Hematopoietic multipotent progenitor cell treated with erythropoietin and hydrocortisone succinate and interleukin-3 and kit ligand, for 8 days (in vitro differentiated cells): ENCODE measurements at regions not wholly inside any gene's neighbourhood (a gene's known extent, or its start where the extent isn't known, plus 50 kb on each side); places are given as distances from the start of the nearest gene placed in this dataset.
"Not testable (repeated sequence)": the region's sequence is repeated elsewhere in the genome, so short reads cannot be mapped to it uniquely, and the experiment has no call there.

Experiments used
- DNase-seq: peaks from one replicate; pipeline ENCODE4 v3.0.0-alpha.2; 2015

- not testable (repeated sequence) for DNase-seq
Measured at GRCh38 chr9:62837254-62837911, 1647.5 kb downstream of the SPATA31A7 start.

DNA sequence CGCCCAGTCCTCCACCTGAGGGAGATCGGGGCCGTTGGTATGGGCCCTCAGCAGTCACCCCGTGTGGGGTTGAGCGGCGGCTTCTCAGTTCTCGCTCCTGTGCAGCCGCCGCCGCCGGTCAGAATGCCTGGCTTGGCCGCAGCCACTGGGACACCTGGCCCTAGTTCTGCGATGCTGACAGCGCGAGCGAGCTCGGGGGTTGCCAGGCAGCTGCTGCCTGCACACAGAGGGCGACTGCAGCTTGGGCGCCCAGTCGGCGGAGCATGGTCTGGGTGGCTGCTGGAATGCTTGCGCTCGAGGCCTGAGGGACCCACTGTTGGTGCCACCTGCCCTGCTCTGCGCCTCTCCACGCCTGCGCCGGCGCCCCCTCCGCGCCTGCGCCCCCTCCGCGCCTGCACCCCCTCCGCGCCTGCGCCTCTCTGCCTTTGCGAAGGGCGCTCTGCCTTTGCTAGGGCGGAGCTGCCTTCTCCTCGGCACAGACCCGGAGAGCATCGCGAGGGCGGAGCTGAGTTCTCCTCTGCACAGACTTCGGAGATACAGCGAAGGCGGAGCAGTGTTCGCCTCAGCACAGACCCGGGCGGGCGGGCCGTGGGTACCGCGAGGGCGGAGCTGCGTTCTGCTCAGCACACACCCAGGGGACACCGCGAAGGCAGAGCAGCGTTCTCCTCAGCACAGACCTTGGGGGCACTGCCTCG is 1648.3 kb downstream of the SPATA31A7 start:
- DNase-seq: peak; percentile 80

DNA sequence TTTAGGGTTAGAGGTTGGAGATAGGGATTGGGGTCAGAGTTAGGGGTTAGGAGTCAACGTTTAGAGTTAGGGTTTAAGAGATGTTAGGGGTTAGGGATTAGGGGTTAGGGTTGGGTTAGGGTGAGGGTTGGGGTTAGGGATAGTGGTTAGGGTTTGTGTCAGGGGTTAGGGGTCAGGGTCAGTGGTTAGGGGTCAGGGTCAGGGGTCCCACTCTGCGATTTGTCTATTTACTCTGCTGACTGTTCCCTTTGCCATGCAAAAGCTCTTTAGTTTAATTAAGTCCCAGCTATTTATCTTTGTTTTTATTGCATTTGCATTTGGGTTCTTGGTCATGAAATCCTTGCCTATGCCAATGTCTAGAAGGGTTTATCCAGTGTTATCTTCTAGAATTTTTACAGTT is 1649.3 kb downstream of the SPATA31A7 start:
- DNase-seq: not testable (repeated sequence)

GRCh38 chr9:62843145-62843544 is 1653.3 kb downstream of the SPATA31A7 start:
- not testable (repeated sequence) for DNase-seq

GRCh38 chr9:62843706-62844290 is 1654.0 kb downstream of the SPATA31A7 start:
- not testable (repeated sequence) for DNase-seq

- DNase-seq: not testable (repeated sequence)
Measured at GRCh38 chr9:62844681-62845185, 1654.9 kb downstream of the SPATA31A7 start.

- DNase-seq: not testable (repeated sequence)
Measured at GRCh38 chr9:62848258-62848657, 1658.4 kb downstream of the SPATA31A7 start.

DNA sequence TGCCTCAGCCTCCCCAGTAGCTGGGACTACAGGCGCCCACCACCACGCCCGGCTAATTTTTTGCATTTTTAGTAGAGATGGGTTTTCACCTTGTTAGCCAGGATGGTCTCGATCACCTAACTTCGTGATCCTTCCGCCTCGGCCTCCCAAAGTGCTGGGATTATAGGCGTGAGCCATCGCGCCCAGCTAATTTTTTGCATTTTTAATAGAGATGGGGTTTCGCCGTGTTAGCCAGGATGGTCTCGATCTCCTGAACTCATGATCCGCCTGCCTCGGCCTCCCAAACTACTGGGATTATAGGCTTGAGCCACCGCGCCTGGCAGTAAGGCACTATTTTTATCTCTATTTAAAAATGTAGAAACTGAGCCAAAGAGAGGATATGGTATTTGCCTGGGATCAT is 1660.2 kb downstream of the SPATA31A7 start:
- DNase-seq: not testable (repeated sequence)

DNA sequence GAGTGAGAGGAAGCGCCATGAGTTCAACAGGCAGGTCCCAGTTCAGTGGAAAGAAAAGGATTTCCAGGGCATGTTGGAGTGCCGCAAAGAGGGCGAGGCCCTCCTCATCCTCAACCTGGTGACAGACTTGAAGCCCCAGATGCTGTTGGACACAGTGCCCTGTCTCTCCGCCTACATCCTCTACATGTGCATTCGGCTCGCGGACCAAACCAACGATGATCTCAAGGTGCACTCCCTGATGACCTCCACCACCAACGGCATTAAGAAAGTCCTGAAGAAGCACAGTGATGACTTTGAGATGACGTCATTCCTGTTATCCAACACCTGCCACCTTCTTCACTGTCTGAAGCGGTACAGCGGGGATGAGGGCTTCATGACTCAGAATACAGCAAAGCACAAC is 1667.4 kb downstream of the SPATA31A7 start:
- not testable (repeated sequence) for DNase-seq

DNA sequence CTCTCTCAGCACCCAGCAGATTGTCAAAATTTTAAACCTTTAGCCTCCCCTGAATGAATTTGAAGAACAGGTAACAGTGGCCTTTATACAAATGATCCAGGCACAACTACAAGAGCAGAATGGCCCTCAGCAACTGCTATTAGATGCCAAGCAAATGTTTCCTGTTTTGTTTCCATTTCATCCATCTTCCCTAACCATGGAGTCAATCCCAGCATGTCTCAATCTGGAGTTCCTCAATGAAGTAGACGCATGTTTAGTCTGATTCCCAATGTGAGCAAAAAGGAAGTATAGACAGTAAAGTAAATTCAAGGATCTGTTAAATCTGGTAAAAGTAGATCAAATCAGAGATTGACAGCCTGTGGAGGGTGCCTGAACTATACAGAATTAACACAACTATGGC is 1668.4 kb downstream of the SPATA31A7 start:
- DNase-seq: not testable (repeated sequence)

DNA sequence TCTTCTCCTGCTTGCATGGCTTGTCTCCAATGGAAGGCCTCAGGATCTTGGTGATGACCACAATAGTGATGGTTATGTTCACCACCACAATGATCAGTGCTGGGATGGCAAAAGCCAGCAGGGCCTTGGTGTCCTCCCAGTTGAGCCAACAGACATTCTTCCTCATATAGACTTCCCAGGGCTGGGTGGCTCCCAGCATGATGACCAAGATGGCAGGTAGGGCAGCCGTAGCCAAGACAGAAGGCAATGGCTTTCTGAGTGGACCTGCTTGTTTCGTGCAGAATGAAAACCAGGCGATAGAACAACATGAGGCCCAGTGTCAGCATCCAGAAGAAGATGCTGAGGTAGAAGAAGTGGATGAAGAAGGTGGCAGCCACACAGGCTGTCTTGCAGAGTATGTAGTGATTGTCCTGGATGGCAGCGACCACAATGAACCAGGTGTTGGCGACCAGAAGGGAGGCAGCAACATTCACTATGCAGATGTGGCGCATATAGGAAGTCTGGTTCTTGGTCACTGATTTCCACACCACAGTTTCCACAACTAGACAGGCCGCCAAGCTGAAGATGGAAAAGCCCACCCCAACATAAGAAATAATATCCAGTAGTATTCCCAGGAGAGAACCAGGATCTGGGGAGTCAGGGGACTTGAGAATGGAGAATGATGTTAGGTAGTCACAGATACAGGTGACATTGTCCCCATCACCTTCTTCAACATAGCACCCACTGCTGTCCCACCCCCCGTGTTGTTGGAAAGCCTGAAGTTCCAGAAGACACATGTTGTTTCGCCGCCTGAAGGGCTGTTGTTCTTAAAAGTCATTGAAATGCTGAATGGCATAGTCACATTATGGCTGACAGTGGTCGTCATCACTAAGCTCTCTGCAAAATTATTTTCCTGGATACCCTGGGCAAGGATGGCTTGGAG is 1671.4 kb downstream of the SPATA31A7 start:
- not testable (repeated sequence) for DNase-seq

GRCh38 chr9:62862180-62862579 is 1672.3 kb downstream of the SPATA31A7 start:
- not testable (repeated sequence) for DNase-seq

DNA sequence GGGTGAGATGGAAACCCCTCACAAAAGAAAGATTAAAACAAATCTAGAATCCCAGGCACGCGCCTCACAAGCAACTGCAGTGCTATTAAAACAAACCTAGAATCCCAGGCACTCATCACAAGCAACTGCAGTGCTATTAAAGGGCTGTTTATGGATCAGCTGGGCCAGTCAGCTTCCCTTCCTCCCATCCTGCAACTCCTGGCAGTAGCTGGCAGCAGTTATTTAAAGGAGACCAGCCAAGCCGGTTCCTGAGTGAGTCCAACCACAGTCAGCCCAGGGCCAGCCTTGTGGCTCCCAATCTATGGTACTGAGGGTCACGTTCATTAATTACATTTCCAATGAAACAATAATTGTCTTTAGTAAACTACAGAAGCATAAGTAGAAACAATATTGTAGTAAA is 1673.5 kb downstream of the SPATA31A7 start:
- not testable (repeated sequence) for DNase-seq

GRCh38 chr9:62863867-62864266 is 1674.0 kb downstream of the SPATA31A7 start:
- DNase-seq: not testable (repeated sequence)

DNA sequence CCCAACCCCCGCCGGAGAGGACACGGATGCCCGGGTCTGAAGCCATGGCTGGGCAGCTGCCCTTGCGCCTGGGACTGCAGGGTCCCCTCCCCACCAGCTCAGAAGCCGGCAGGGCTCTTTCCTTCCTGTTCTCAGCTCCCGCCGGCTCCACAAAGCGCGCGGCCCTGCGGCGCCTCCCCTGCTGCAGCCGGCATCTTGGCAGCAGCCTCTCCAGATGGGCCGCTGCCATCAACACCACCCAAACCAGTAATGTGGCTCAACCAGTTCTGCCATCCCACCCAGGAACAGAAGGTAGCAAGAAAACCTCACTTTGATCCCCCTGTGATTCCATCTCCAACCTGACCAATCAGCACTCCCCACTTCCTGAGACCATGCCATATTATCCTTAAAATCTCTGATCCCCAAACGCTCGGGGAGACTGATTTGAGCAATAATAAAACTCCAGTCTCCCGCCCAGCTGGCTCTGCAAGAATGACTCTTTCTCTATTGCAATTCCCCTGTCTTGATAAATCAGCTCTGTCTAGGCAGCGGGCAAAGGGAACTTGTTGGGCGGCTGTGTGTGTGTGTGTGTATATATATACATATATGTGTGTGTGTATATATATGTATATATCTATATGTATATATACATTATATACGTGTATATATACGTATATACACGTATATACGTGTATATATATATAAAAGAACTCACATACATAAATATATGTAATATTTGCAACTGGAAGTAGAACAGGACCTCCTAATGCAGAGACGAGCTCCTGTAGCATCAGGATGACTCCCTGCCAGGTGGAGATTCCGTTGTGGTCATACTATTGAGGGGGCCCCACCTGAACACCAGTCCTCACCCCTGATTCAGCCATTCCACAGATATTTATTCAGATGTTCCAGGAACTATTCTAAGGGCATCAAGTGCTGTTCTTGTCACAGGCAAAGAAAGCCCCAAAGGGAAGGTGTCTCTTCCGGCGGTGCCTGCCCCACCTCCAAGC is 1674.9 kb downstream of the SPATA31A7 start:
- not testable (repeated sequence) for DNase-seq

DNA sequence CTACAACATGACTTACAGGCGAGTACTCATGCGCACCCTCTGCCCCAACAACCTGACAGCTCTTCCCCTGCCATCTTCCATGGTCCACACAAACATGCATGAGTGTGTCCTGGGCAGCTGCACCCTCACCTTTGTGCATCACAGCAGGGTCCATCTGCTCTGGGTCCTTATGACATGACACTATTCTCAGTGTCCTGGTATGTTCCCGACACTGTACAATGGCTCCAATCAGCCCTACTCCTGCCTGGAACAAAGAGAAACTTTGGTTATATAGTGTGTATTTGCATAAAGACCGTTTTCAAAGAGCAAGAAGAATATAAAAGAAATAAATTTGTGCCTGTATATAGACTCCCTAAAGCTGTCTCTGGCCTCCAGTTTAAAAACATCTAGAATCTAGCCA is 1679.2 kb downstream of the SPATA31A7 start:
- DNase-seq: not testable (repeated sequence)

DNA sequence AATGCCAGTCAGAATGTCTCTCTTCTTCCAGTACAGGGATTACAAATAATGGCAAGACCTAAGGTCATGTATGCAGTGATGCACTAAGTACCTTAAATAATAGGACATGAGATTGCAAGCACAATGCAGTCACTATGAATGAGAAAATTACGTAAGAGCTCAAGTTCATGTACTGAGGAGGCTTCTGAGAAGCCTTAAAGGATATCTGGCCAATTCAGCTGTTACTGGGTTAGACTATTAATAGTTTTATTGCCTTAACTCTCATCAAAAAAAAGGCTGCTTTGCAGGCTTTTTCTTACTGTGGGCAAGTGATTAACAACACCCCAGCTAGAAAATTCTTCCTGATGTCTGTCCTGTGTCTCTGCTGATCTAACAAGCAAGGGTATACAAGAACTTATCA is 1681.9 kb downstream of the SPATA31A7 start:
- DNase-seq: not testable (repeated sequence)

- DNase-seq: not testable (repeated sequence)
Measured at GRCh38 chr9:62874213-62874612, 1684.4 kb downstream of the SPATA31A7 start.

DNA sequence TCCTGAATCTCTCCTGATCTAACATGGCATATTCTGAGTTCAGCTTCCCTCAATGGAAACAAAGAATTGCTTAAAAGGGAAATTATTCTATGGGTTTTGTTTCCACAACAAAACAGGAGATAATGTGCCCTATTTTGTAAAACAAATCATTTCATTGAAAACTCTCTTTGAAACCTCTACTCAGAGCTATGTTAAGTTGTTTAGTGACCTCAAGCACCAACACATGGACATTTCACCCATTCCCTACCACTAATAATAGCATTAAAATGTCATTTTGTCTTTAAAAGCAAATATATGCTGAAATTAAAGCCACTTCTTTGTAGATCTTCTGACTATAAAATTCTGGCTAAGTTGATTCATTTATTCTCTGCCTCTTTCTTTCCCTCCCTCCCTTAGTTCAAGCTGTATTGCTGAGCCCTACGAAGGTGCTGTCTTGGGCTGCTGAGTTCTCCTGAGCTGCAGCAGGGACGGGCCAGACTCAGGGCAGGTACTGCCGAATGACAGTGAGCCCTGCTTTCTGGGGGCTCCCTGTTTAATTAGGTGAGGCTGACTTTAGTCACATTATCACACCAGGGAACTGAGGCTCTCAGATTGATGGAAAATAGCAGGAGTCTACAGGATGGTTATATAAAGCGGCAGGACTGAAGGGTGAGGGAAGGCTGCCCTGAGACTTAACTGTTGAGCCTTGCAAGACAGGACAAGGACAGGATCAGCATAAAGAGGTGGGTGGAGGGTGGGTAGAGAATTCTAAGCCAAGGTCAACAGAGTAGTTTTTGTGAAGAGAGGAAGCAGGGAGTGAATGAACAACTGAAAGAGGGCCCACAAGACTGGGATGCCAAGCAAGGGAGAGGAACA is 1685.1 kb downstream of the SPATA31A7 start:
- not testable (repeated sequence) for DNase-seq

DNA sequence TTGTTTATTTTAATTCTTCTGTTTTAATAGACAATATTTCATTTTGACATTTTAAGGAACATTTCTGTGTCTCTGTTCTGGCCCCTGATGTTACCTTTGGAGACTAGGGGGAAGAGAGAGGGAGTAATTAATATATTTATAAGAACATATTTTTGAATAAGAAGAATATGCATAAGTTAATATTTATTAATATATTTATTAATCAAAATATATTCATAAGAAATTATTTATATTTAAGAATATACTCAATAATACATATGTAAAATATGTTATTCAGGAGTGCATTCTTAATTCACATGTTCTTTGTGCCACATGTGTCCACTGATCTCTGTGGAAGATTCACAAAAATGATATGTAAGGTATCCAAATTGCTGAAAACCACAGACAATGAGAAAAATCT is 1687.7 kb downstream of the SPATA31A7 start:
- not testable (repeated sequence) for DNase-seq
